ENCODE measurements at regions not wholly inside any gene's neighbourhood (a gene's known extent, or its start where the extent isn't known, plus 50 kb on each side); places are given as distances from the start of the nearest gene placed in this dataset.

GRCh38 chr7:137080516-137081203 lies 212.2 kb downstream of the CHRM2 start:
- Histone ChIP-seq H3K36me3 (replicated peaks; ENCODE audit: low read depth, low read length) (no peaks in the 10 kb centered on the region), H2AFZ (ENCODE audit: low read depth, low read length) (no peak overlapping the region), H3K4me3 (ENCODE audit: low read length) (no peak overlapping the region), H3K79me2 (ENCODE audit: low read length) (no peaks in the 10 kb centered on the region), H3K4me1 (ENCODE audit: low read length) (no peaks in the 10 kb centered on the region), H3K27me3 (ENCODE audit: low read depth, low read length) (no peaks in the 10 kb centered on the region), H4K20me1 (ENCODE audit: insufficient read depth, low read length) (no peaks in the 10 kb centered on the region), H3K9me3 (ENCODE audit: insufficient read depth, low read length) (no peaks in the 10 kb centered on the region), H3K4me2 (ENCODE audit: low read length) (no peak overlapping the region), H3K9ac (ENCODE audit: low read length) (no peak overlapping the region), H3K27ac (ENCODE audit: low read length) (no peak overlapping the region)
- no peak for TF ChIP-seq CTCF (IDR thresholded peaks at IDR 0.05; ENCODE audit: low read depth, low read length)
- no peak for TF ChIP-seq EZH2phosphoT487 (IDR thresholded peaks at IDR 0.05; ENCODE audit: low read depth)

GRCh38 chr7:137078781-137079180 lies 210.3 kb downstream of the CHRM2 start:
- H3K4me3 ChIP-seq (ENCODE audit: low read length): no peak overlapping the region

GRCh38 chr7:137074391-137075030 lies 206.1 kb downstream of the CHRM2 start:
- TF ChIP-seq CTCF (IDR thresholded peaks at IDR 0.05; ENCODE audit: low read depth, low read length): no peak
- TF ChIP-seq EZH2phosphoT487 (IDR thresholded peaks at IDR 0.05; ENCODE audit: low read depth): no peak
- Histone ChIP-seq H3K4me3 (ENCODE audit: low read length) (no peak overlapping the region), H3K79me2 (ENCODE audit: low read length) (no peaks in the 10 kb centered on the region), H3K27ac (ENCODE audit: low read length) (no peak overlapping the region), H3K27me3 (ENCODE audit: low read depth, low read length) (no peaks in the 10 kb centered on the region), H3K4me1 (ENCODE audit: low read length) (no peaks in the 10 kb centered on the region), H2AFZ (ENCODE audit: low read depth, low read length) (no peak overlapping the region), H3K36me3 (replicated peaks; ENCODE audit: low read depth, low read length) (no peaks in the 10 kb centered on the region), H3K9ac (ENCODE audit: low read length) (no peak overlapping the region), H3K4me2 (ENCODE audit: low read length) (no peak overlapping the region), H4K20me1 (ENCODE audit: insufficient read depth, low read length) (no peaks in the 10 kb centered on the region), H3K9me3 (ENCODE audit: insufficient read depth, low read length) (no peaks in the 10 kb centered on the region)

More at GRCh38 chr7:137078781-137079180, 210.3 kb downstream of the CHRM2 start:
- Histone ChIP-seq H3K27ac (ENCODE audit: low read length) (no peak overlapping the region), H3K79me2 (ENCODE audit: low read length) (no peaks in the 10 kb centered on the region), H3K27me3 (ENCODE audit: low read depth, low read length) (no peaks in the 10 kb centered on the region), H3K9me3 (ENCODE audit: insufficient read depth, low read length) (no peaks in the 10 kb centered on the region), H3K36me3 (replicated peaks; ENCODE audit: low read depth, low read length) (no peaks in the 10 kb centered on the region), H3K9ac (ENCODE audit: low read length) (no peak overlapping the region), H3K4me1 (ENCODE audit: low read length) (no peaks in the 10 kb centered on the region), H3K4me2 (ENCODE audit: low read length) (no peak overlapping the region), H4K20me1 (ENCODE audit: insufficient read depth, low read length) (no peaks in the 10 kb centered on the region), H2AFZ (ENCODE audit: low read depth, low read length) (no peak overlapping the region)
- no peak for TF ChIP-seq EZH2phosphoT487 (IDR thresholded peaks at IDR 0.05; ENCODE audit: low read depth)
- no peak for TF ChIP-seq CTCF (IDR thresholded peaks at IDR 0.05; ENCODE audit: low read depth, low read length)

- Histone ChIP-seq H3K4me3 (ENCODE audit: low read length) (no peak overlapping the region), H3K27me3 (ENCODE audit: low read depth, low read length) (no peaks in the 10 kb centered on the region), H3K4me2 (ENCODE audit: low read length) (no peak overlapping the region), H3K36me3 (replicated peaks; ENCODE audit: low read depth, low read length) (no peaks in the 10 kb centered on the region), H4K20me1 (ENCODE audit: insufficient read depth, low read length) (no peaks in the 10 kb centered on the region), H3K27ac (ENCODE audit: low read length) (no peak overlapping the region), H3K4me1 (ENCODE audit: low read length) (no peaks in the 10 kb centered on the region), H3K79me2 (ENCODE audit: low read length) (no peaks in the 10 kb centered on the region), H3K9me3 (ENCODE audit: insufficient read depth, low read length) (no peaks in the 10 kb centered on the region), H2AFZ (ENCODE audit: low read depth, low read length) (no peak overlapping the region), H3K9ac (ENCODE audit: low read length) (no peak overlapping the region)
- no peak for TF ChIP-seq CTCF (IDR thresholded peaks at IDR 0.05; ENCODE audit: low read depth, low read length)
- no peak for TF ChIP-seq EZH2phosphoT487 (IDR thresholded peaks at IDR 0.05; ENCODE audit: low read depth)
Observed at GRCh38 chr7:137073571-137074325, 205.3 kb downstream of the CHRM2 start.

All from OCI-LY3 (cell line).